ENCODE measurements at regions not wholly inside any gene's neighbourhood (a gene's known extent, or its start where the extent isn't known, plus 50 kb on each side); places are given as distances from the start of the nearest gene placed in this dataset.

DNA sequence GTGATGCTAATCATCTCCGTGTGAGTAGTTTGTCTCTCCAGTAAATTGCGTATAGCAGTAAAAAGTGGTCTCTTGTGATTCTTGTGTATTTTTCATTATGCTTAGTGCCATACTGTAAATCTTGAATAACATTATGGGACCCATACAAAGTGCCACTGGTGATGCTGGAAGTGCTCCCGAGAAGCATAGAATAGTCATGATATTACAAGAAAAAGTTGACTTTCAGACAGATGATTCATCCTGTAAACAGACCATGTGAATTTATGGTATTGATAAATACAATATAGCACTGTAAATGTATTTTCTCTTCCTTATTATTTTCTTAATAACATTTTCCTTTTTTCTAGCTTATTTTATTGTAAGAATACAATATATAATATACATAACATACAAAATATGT is 74.6 kb upstream of the CDK6 start:
- ATAC-seq (ENCODE audit: insufficient read depth, low FRiP score) (no peak), DNase-seq (no peak)
- 97 to 99% methylated on average over 3 of the region's 3 CpGs for WGBS, 2 donors
- no peaks in the 10 kb centered on the region for H3K27me3 ChIP-seq (ENCODE audit: control insufficient read depth in 3 of 3, insufficient read depth in 3 of 3, low read length in 2 of 3)
- H3K36me3 ChIP-seq (ENCODE audit: control insufficient read depth in 4 of 4, insufficient read depth in 4 of 4, low read length in 4 of 4), result no peaks in the 10 kb centered on the region
- H3K9ac ChIP-seq (ENCODE audit: insufficient read depth in 1 of 2, low read length in 2 of 2), result no peak overlapping the region
- no peak overlapping the region for H3K27ac ChIP-seq (ENCODE audit: low read depth in 1 of 2, low read length in 1 of 2)
- no peak overlapping the region for H3K4me3 ChIP-seq
- no peak for TF ChIP-seq CTCF (IDR thresholded peaks at IDR 0.05; ENCODE audit: control extremely low read depth, extremely low read depth)
- no peaks in the 10 kb centered on the region for H3K9me3 ChIP-seq (ENCODE audit: control insufficient read depth in 4 of 4, insufficient read depth in 3 of 4, low read length in 3 of 4)
- H3K4me1 ChIP-seq (ENCODE audit: control insufficient read depth in 5 of 5, insufficient read depth in 5 of 5, low read length in 5 of 5), result no peaks in the 10 kb centered on the region

- DNase-seq (peak in 2 of 3 donors; percentile 55 to 56), ATAC-seq (ENCODE audit: insufficient read depth, low FRiP score) (no peak)
- H3K9ac ChIP-seq (ENCODE audit: insufficient read depth in 1 of 2, low read length in 2 of 2), result no peak overlapping the region
- no peaks in the 10 kb centered on the region for H3K9me3 ChIP-seq (ENCODE audit: control insufficient read depth in 4 of 4, insufficient read depth in 3 of 4, low read length in 3 of 4)
- H3K4me3 ChIP-seq, result no peak overlapping the region
- no peak for TF ChIP-seq CTCF (IDR thresholded peaks at IDR 0.05; ENCODE audit: control extremely low read depth, extremely low read depth)
- H3K36me3 ChIP-seq (ENCODE audit: control insufficient read depth in 4 of 4, insufficient read depth in 4 of 4, low read length in 4 of 4), result no peaks in the 10 kb centered on the region
- no peaks in the 10 kb centered on the region for H3K4me1 ChIP-seq (ENCODE audit: control insufficient read depth in 5 of 5, insufficient read depth in 5 of 5, low read length in 5 of 5)
- WGBS, 2 donors, result 83 to 92% methylated on average over 2 of the region's 2 CpGs
- H3K27ac ChIP-seq (ENCODE audit: low read depth in 1 of 2, low read length in 1 of 2), result no peak overlapping the region
- H3K27me3 ChIP-seq (ENCODE audit: control insufficient read depth in 3 of 3, insufficient read depth in 3 of 3, low read length in 2 of 3), result no peaks in the 10 kb centered on the region
Observed at GRCh38 chr7:92909686-92910475, 73.5 kb upstream of the CDK6 start.

DNA sequence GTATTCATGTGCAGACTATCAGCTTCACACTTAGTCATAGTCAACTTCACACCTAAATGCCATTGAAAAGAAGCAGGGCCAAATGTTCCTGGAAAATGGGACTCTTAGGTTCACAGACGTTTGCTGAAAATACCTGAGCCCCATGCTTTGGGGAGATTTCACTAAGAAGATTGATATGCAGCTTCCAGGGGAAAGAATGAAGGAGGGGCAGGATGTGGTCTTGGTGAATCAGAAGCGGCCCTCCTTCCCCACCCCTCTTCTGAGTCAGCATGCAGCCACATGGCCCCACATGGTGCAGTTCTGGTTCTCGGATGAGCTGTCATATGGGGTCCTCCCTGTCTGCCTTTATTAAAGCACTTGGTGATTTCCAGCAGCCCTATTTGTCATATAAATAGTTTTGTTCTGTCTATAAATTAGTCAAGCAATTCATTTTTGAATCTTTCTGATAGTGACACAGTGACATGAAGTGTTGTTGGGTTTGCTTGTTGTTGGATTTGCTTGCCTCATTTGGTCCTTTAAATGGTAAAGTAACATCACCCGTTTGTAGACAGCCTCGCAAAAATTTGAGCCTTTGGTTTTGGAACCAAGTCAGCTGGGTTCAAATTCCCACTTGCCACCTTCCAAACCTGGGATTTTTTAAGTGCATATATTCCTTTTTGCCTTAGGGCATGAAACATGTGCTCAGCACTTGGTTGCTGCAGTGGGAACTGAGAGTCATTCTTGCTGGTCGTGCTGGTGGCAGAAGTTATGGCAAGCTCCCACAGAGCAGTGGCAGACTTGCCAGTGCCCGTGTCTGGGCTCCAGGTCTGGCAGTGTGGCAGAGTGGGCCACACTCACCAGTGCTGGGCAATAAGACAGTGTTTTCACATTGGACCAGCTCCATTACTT is 68.1 kb upstream of the CDK6 start:
- DNase-seq, result no peak
- Histone ChIP-seq H3K9me3 (ENCODE audit: control insufficient read depth in 4 of 4, insufficient read depth in 3 of 4, low read length in 3 of 4) (peaks cover 0 to 3% (median 0%) of the 10 kb centered on the region in 4 donors), H3K9ac (ENCODE audit: insufficient read depth in 1 of 2, low read length in 2 of 2) (no peak overlapping the region), H3K4me1 (ENCODE audit: control insufficient read depth in 5 of 5, insufficient read depth in 5 of 5, low read length in 5 of 5) (no peaks in the 10 kb centered on the region), H3K4me3 (no peak overlapping the region), H3K27ac (ENCODE audit: low read depth in 1 of 2, low read length in 1 of 2) (no peak overlapping the region), H3K36me3 (ENCODE audit: control insufficient read depth in 4 of 4, insufficient read depth in 4 of 4, low read length in 4 of 4) (no peaks in the 10 kb centered on the region), H3K27me3 (ENCODE audit: control insufficient read depth in 3 of 3, insufficient read depth in 3 of 3, low read length in 2 of 3) (no peaks in the 10 kb centered on the region)
- no peak for TF ChIP-seq CTCF (IDR thresholded peaks at IDR 0.05; ENCODE audit: control extremely low read depth, extremely low read depth)
- peak; percentile 19 for ATAC-seq (ENCODE audit: insufficient read depth, low FRiP score)
- 56 to 61% methylated on average over 7 of the region's 7 CpGs for WGBS, 2 donors
